ENCODE measurements at regions not wholly inside any gene's neighbourhood (a gene's known extent, or its start where the extent isn't known, plus 50 kb on each side); places are given as distances from the start of the nearest gene placed in this dataset.

DNA sequence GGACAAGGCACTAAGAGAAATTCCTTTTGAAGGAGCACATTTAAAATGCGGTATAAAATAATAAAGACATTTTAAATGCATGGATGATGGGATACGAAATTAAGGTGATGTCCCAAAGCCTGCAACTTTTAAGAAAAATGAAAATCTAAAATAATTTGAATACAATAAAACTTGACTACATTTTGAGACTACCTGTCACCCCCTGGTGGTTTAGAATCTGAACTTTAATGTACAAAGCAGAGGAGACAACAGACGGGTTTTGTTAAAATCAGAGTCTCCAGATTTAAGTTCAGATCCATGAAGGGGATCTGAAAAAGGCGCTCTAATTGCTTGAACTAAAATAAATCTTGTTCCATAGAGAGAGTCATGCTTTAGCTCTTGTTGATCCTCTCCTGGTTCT lies 1129.3 kb upstream of the PCDH20 start:
- ChIA-PET POLR2A (no interaction called here), RAD21 (ENCODE audit: low non-redundant PET in 1 of 2, low total read pairs in 2 of 2, uncharacterized antibody in 2 of 2, unreplicated experiment in 2 of 2) (no interaction called here), CTCF (no interaction called here)
- Histone ChIP-seq H3K9ac (ENCODE audit: low read length) (no peak overlapping the region), H3K79me2 (ENCODE audit: insufficient read depth, low read length) (no peaks in the 10 kb centered on the region), H3K4me3 (replicated peaks in 1 of 2; ENCODE audit: low read depth in 1 of 2, low read length in 2 of 2) (no peak overlapping the region), H4K20me1 (ENCODE audit: insufficient read depth) (no peaks in the 10 kb centered on the region), H3K9me3 (ENCODE audit: control insufficient read depth in 1 of 2, insufficient read depth in 1 of 2, low read depth in 1 of 2, low read length in 2 of 2) (no peaks in the 10 kb centered on the region), H3K27me3 (ENCODE audit: insufficient read depth, low read length) (no peaks in the 10 kb centered on the region), H3K27ac (ENCODE audit: low read depth, low read length) (no peak overlapping the region), H2AFZ (ENCODE audit: low read depth, low read length, poor library complexity, severe bottlenecking) (peak overlapping the region; percentile 6), H3K4me2 (ENCODE audit: low read length) (no peak overlapping the region), H3K36me3 (ENCODE audit: control insufficient read depth in 1 of 2, insufficient read depth in 2 of 2, low read length in 2 of 2) (no peaks in the 10 kb centered on the region), H3K9me2 (ENCODE audit: insufficient read depth) (no peaks in the 10 kb centered on the region), H3K4me1 (ENCODE audit: control insufficient read depth in 1 of 2, insufficient read depth in 2 of 2, low read length in 2 of 2) (no peaks in the 10 kb centered on the region)
- DNase-seq (ENCODE audit: low read depth, low spot score), result no peak
- no TSS peak for BruUV-seq (replicated peaks)
- intact Hi-C loops (cut with micrococcal nuclease), result no loop called here
- TF ChIP-seq SP1 (IDR thresholded peaks at IDR 0.05; ENCODE audit: low read depth), result no peak
- peak in 2 of 3 experiments; percentile 17 to 40; a peak in 3 of 6 replicates for TF ChIP-seq CTCF (IDR thresholded peaks at IDR 0.05 in 2 of 3, conservative IDR thresholded peaks at IDR 0.05 in 1 of 3; ENCODE audit: borderline replicate concordance in 1 of 3, insufficient read depth in 1 of 3, low read depth in 2 of 3, low read length in 2 of 3)
- no peak for ATAC-seq

- H3K9me3 ChIP-seq (ENCODE audit: control insufficient read depth in 1 of 2, insufficient read depth in 1 of 2, low read depth in 1 of 2, low read length in 2 of 2), result no peaks in the 10 kb centered on the region
- H4K20me1 ChIP-seq (ENCODE audit: insufficient read depth), result no peaks in the 10 kb centered on the region
- ChIA-PET CTCF (no interaction called here), RAD21 (ENCODE audit: low non-redundant PET in 1 of 2, low total read pairs in 2 of 2, uncharacterized antibody in 2 of 2, unreplicated experiment in 2 of 2) (no interaction called here), POLR2A (no interaction called here)
- intact Hi-C loops (cut with micrococcal nuclease), result no loop called here
- no TSS peak for BruUV-seq (replicated peaks)
- H3K4me2 ChIP-seq (ENCODE audit: low read length), result no peak overlapping the region
- H3K79me2 ChIP-seq (ENCODE audit: insufficient read depth, low read length), result no peaks in the 10 kb centered on the region
- no peaks in the 10 kb centered on the region for H3K9me2 ChIP-seq (ENCODE audit: insufficient read depth)
- no peaks in the 10 kb centered on the region for H3K4me1 ChIP-seq (ENCODE audit: control insufficient read depth in 1 of 2, insufficient read depth in 2 of 2, low read length in 2 of 2)
- no peak overlapping the region for H2AFZ ChIP-seq (ENCODE audit: low read depth, low read length, poor library complexity, severe bottlenecking)
- H3K27me3 ChIP-seq (ENCODE audit: insufficient read depth, low read length), result no peaks in the 10 kb centered on the region
- no peak overlapping the region for H3K27ac ChIP-seq (ENCODE audit: low read depth, low read length)
- DNase-seq (ENCODE audit: low read depth, low spot score) (no peak), ATAC-seq (no peak)
- H3K4me3 ChIP-seq (replicated peaks in 1 of 2; ENCODE audit: low read depth in 1 of 2, low read length in 2 of 2), result no peak overlapping the region
- H3K36me3 ChIP-seq (ENCODE audit: control insufficient read depth in 1 of 2, insufficient read depth in 2 of 2, low read length in 2 of 2), result no peaks in the 10 kb centered on the region
- H3K9ac ChIP-seq (ENCODE audit: low read length), result no peak overlapping the region
- TF ChIP-seq POLR2AphosphoS5 (IDR thresholded peaks at IDR 0.05; ENCODE audit: low read depth, low read length) (no peak), FOSL1 (IDR thresholded peaks at IDR 0.05; ENCODE audit: low read depth) (no peak), EZH2phosphoT487 (IDR thresholded peaks at IDR 0.05; ENCODE audit: borderline replicate concordance) (no peak), SRF (IDR thresholded peaks at IDR 0.05; ENCODE audit: low read depth) (no peak), YY1 (IDR thresholded peaks at IDR 0.05; ENCODE audit: extremely low read depth, insufficient replicate concordance, low read depth, low read length) (no peak), EGR1 (IDR thresholded peaks at IDR 0.05; ENCODE audit: low read depth) (no peak), CBX3 (IDR thresholded peaks at IDR 0.05; ENCODE audit: low read depth) (no peak), RAD21 (IDR thresholded peaks at IDR 0.05; ENCODE audit: low read depth) (no peak), ZBTB33 (IDR thresholded peaks at IDR 0.05; ENCODE audit: extremely low read depth, insufficient replicate concordance, low read length) (no peak), TCF7L2 (IDR thresholded peaks at IDR 0.05; ENCODE audit: borderline replicate concordance, extremely low read depth, insufficient read depth, insufficient read length) (no peak)
- TF ChIP-seq, protein P1, sequence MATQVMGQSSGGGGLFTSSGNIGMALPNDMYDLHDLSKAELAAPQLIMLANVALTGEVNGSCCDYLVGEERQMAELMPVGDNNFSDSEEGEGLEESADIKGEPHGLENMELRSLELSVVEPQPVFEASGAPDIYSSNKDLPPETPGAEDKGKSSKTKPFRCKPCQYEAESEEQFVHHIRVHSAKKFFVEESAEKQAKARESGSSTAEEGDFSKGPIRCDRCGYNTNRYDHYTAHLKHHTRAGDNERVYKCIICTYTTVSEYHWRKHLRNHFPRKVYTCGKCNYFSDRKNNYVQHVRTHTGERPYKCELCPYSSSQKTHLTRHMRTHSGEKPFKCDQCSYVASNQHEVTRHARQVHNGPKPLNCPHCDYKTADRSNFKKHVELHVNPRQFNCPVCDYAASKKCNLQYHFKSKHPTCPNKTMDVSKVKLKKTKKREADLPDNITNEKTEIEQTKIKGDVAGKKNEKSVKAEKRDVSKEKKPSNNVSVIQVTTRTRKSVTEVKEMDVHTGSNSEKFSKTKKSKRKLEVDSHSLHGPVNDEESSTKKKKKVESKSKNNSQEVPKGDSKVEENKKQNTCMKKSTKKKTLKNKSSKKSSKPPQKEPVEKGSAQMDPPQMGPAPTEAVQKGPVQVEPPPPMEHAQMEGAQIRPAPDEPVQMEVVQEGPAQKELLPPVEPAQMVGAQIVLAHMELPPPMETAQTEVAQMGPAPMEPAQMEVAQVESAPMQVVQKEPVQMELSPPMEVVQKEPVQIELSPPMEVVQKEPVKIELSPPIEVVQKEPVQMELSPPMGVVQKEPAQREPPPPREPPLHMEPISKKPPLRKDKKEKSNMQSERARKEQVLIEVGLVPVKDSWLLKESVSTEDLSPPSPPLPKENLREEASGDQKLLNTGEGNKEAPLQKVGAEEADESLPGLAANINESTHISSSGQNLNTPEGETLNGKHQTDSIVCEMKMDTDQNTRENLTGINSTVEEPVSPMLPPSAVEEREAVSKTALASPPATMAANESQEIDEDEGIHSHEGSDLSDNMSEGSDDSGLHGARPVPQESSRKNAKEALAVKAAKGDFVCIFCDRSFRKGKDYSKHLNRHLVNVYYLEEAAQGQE (IDR thresholded peaks at IDR 0.05; ENCODE audit: low read depth), result no peak
Measured at GRCh38 chr13:62537593-62537992, 1121.9 kb upstream of the PCDH20 start.

All from HCT116 (cell line).